ENCODE measurements at regions not wholly inside any gene's neighbourhood (a gene's known extent, or its start where the extent isn't known, plus 50 kb on each side); places are given as distances from the start of the nearest gene placed in this dataset.
A peak's percentile ranks its signal among the peaks of the same experiment; 100 is the strongest.
"Not testable (repeated sequence)": the region's sequence is repeated elsewhere in the genome, so short reads cannot be mapped to it uniquely, and the experiment has no call there.

DNA sequence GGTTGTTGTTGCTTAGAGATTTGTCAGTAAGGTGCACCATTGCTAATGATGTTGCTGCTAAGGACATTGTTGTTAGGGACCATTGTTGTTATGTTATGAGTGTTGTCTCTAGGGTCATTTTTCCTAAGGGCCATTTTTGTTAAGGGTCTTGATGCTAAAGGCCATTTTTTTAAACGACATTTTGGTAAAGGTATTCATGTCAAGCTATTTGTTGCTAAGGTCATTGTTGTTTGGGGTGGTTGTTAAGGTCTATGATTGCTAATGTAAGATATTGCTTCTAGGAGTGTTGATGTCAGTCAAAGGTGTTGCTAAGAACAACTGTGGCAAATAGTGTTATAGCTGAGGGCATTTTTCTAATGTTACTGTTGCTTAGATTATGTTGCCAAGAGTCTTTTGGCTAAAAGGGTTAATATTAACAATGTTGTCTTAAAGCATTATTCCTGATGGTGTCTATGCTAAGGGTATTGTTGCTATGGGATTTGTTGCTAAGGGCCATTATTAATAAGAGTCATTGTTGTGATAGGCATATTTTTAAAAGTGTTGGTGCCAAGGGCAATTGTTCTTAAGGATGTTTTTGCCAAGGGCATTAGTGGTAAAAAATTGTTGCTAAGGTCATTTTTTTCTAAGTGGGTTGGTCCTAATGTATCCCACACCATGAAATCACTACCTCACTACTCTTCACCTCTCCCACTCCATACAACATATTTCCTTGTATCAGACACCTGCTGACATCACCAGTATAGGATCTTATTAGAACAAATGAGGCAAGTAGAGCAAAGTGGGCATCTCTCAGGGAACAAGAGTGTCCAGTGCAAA, 56.2 kb downstream of the SPATA31A6 start:
- DNase-seq (ENCODE audit: low spot score), result not testable (repeated sequence)

GRCh38 chr9:42240261-42240579, 56.8 kb downstream of the SPATA31A6 start:
- DNase-seq (ENCODE audit: low spot score), result not testable (repeated sequence)

DNA sequence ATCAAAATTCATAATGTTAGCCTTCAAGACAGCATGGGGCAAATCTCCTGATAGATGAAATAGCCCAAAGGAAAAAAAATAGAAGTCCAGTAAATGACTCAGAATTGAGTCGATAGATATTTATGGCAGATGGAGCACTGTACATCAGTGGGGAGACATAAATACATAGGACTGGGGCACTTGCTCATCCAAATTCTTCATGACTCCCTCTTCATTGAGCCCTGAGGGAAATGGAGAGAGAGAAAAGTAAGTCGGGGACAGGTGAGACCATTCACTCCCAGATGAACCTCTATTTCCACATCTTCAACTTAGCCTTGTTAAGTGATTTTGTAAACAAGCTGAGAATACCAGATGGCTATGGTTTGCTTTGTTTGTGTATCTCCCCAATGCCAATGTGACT, 59.8 kb downstream of the SPATA31A6 start:
- DNase-seq (ENCODE audit: low spot score), result not testable (repeated sequence)

GRCh38 chr9:42243822-42244221, 60.4 kb downstream of the SPATA31A6 start:
- not testable (repeated sequence) for DNase-seq (ENCODE audit: low spot score)

DNA sequence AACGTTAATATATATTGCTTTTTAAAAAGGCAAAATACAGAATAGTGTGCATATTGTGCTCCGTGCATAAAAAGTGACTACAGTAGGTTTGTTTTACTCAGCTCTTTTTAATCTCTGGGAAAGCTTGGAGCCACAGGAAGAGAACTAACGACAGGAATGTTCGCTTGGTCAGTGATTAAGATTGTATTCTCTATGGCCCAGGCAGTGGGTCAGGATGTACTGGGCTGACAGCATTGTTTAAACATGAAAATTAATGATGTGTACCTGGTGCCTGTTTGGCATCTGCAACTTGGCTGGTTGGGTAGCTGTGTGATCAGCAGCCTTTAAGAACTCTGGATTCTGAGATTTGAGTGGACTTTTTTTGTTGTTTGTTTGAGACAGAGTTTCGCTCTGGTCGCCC, 85.3 kb downstream of the SPATA31A6 start:
- not testable (repeated sequence) for DNase-seq (ENCODE audit: low spot score)

GRCh38 chr9:42269171-42269570, 85.7 kb downstream of the SPATA31A6 start:
- DNase-seq (ENCODE audit: low spot score), result not testable (repeated sequence)

DNA sequence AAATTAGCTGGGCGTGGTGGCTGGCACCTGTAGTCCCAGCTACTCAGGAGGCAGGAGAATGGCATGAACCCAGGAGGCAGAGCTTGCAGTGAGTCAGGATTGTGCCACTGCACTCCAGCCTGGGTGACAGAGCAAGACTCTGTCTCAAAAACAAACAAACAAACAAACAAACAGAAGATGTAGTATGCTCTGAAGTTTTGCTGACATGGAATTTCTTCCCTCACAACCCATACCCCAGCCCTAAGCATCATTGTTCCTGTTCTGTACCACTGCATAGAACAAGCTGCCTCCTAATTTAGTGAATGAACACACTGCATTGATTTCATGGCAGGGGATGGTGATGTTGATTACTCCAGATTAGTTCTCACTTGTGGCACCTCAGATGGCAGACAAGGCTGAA, 89.7 kb downstream of the SPATA31A6 start:
- not testable (repeated sequence) for DNase-seq (ENCODE audit: low spot score)

GRCh38 chr9:42275141-42275540, 91.7 kb downstream of the SPATA31A6 start:
- DNase-seq (ENCODE audit: low spot score), result no peak

- DNase-seq (ENCODE audit: low spot score), result not testable (repeated sequence)
These were observed 99.2 kb downstream of the SPATA31A6 start for GRCh38 chr9:42282531-42283178.

- not testable (repeated sequence) for DNase-seq (ENCODE audit: low spot score)
These were observed 99.7 kb downstream of the SPATA31A6 start for GRCh38 chr9:42283179-42283543.

- DNase-seq (ENCODE audit: low spot score), result not testable (repeated sequence)
These were observed 102.8 kb downstream of the SPATA31A6 start for GRCh38 chr9:42286145-42286845.

DNA sequence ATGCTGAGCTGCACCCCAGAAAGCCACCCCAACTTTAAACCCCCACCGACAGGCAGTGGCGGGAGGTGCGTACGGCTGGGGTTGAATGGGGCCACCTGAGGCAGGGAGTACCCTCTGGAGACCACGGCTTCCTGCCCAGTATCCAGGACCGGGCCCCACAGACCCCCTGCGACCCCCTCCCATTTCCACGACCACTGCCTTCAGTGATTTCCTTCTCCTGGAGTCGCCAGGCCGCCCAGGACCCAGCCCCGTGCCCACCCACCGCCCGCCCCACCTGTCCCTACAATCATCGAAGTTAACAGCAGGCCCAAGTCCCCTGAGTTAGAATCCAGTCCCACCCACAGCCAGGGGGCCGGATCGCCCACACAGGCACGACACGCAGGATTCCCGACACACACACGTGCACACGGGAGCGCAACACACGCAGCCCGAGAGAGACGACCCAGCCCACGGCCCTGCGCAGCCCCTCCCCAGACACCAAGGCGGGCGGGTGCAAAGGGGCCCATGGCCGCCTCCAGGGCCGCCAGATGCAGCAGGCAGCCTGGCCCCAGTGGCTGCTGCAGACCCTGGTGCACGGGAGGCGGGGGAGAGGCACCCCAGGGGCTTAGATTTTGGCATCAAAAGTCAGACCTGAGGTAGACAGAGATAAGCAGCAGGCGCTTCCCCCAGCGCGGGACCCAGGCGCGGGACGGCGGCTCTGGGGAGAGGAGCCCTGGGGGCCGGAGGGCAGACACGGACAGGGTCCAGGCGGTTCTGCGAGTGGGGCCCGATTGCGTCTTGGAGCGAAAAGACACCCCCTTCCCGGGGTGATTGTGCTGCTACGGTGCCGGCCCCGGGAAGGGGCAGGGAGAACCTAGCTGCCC, 104.8 kb downstream of the SPATA31A6 start:
- DNase-seq (ENCODE audit: low spot score), result not testable (repeated sequence)

DNA sequence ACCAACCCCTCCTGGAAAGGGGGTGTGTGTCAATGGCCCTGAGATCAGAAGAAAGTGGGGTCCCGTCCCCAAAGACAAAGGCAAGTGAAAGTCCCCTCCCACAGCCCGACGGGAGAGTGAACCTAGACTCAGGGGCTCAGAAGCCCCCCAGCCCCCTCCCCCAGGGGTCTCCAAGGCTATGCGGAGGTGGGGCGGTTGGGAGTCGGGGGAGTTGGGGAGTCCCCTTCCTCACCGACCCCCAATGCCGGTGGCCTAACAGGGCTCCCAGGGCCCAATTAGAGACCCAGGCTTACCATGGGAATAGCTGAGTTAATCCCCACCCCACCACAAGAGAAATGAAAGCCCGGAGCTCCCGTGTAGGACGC, 105.4 kb downstream of the SPATA31A6 start:
- DNase-seq (ENCODE audit: low spot score), result not testable (repeated sequence)

DNA sequence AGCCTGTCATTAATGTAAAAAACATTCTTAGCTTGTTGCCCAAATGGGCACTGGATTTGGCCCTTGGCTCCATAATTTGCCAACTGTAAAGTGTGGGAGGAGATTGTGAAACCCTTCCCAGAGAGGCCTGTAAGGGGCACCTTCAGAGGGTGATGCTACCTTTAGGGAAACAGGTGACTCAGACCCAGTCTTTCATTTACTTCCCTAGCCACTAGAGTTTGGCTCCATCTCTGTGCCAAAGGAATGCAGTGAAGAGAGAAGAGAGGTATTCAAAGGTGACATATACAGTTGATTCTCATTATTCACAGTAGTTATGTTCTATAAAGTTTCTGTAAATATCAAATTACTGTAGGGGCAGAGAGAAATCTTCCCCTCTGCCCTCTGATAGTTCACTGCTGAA, 116.7 kb downstream of the SPATA31A6 start:
- not testable (repeated sequence) for DNase-seq (ENCODE audit: low spot score)

DNA sequence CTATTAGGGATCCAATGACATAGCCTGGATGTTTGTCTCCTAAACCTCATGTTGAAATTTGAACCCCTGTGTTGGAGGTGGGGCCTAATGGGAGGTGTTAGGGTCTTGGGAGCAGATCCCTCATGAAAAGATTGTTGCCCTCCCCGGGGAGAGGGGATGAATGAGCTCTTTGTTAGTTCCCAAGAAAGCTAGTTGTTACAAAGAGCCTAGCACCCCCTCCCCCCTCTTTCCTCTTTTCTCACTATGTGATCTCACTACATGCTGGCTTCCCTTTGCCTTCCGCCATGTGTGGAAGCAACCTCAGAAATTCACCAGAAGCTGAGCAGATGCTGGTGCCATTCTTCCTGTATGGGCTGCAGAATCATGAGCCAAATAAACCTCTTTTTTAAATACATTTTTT, 123.2 kb downstream of the SPATA31A6 start:
- not testable (repeated sequence) for DNase-seq (ENCODE audit: low spot score)

GRCh38 chr9:42307449-42307848, 124.0 kb downstream of the SPATA31A6 start:
- DNase-seq (ENCODE audit: low spot score), result not testable (repeated sequence)

- not testable (repeated sequence) for DNase-seq (ENCODE audit: low spot score)
These were observed 127.5 kb downstream of the SPATA31A6 start for GRCh38 chr9:42310972-42311371.

- not testable (repeated sequence) for DNase-seq (ENCODE audit: low spot score)
These were observed 132.6 kb downstream of the SPATA31A6 start for GRCh38 chr9:42316026-42316425.

GRCh38 chr9:42317677-42318076, 134.2 kb downstream of the SPATA31A6 start:
- not testable (repeated sequence) for DNase-seq (ENCODE audit: low spot score)

DNA sequence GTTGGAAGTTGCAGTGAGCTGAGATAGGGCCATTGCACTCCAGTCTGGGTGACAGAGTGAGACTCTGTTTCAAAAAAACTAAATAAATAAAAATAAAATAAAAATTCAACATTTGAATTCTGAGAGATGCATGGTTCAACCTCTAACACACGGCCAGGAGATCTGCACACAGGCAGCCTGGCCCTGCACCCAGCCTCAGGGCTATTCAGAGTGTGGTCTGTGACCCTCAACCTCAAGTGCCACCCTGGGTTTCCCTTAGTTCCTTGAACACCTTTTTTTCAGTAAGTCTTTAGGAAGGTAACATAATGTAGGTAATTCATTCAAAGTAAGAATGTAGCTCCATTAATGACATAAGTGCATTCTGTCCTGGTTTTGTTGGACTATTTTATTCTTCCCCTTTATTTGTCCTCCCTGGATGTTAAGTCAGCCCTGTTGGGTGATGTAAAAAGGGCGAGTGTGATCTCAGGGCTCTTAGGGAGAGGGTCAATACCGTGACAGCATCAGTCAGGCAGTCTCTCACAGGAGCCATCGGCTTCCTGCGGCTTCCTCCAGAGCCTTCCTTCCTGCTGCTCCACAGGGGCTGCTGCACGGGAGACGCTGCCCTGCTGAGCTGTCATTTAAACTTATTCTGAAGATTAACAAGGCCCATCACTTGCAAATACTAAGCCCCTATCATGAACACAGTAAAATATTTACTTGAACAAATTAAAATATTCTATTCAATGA, 139.8 kb downstream of the SPATA31A6 start:
- DNase-seq (ENCODE audit: low spot score), result peak; percentile 54

- DNase-seq (ENCODE audit: low spot score), result not testable (repeated sequence)
These were observed 141.7 kb downstream of the SPATA31A6 start for GRCh38 chr9:42325142-42325541.

Data from ecto neural progenitor cell (in vitro differentiated cells).